HepG2 (cell line): ENCODE measurements at regions not wholly inside any gene's neighbourhood (a gene's known extent, or its start where the extent isn't known, plus 50 kb on each side); places are given as distances from the start of the nearest gene placed in this dataset.

Experiments
- ARID2 ChIP-seq: sonication (generic); formaldehyde crosslinking; IDR thresholded peaks from 2 replicates; pipeline ENCODE4 v1.8.1; 2022; ENCODE audit warnings: mild to moderate bottlenecking, missing genetic modification reagents, borderline replicate concordance
- CENPT ChIP-seq: sonication (generic); formaldehyde crosslinking; IDR thresholded peaks from 2 replicates; pipeline ENCODE4 v1.8.0; 2022; ENCODE audit warnings: low read depth, mild to moderate bottlenecking, moderate library complexity, missing genetic modification reagents
- ELF3 ChIP-seq: IDR thresholded peaks from 2 replicates; pipeline ENCODE4 v1.6.1; 2016; ENCODE audit warnings: missing genetic modification reagents, missing compliant biosample characterization
- FOXJ3 ChIP-seq: sonication (generic); formaldehyde crosslinking; IDR thresholded peaks from 2 replicates; pipeline ENCODE4 v1.4.0; 2020; ENCODE audit warnings: missing genetic modification reagents, mild to moderate bottlenecking, borderline replicate concordance
- GABPB1 ChIP-seq: IDR thresholded peaks from 2 replicates; pipeline ENCODE4 v1.6.1; 2016; ENCODE audit warnings: mild to moderate bottlenecking, missing genetic modification reagents, moderate library complexity, missing compliant biosample characterization
- GPN1 ChIP-seq: sonication (generic); formaldehyde crosslinking; IDR thresholded peaks from 2 replicates; pipeline ENCODE4 v1.5.1; 2020; ENCODE audit warnings: missing genetic modification reagents, borderline replicate concordance
- HNF1B ChIP-seq: sonication (generic); formaldehyde crosslinking; IDR thresholded peaks from 2 replicates; pipeline ENCODE4 v1.5.1; 2020; ENCODE audit warnings: mild to moderate bottlenecking, moderate library complexity, missing genetic modification reagents
- KLF6 ChIP-seq: IDR thresholded peaks from 2 replicates; pipeline ENCODE4 v1.8.0; 2016; ENCODE audit warnings: missing biosample characterization, missing genetic modification reagents
- MIXL1 ChIP-seq: IDR thresholded peaks from 2 replicates; pipeline ENCODE4 v1.6.1; 2016
- MNT ChIP-seq: fragments of 450-650 bp; IDR thresholded peaks from 2 replicates; pipeline ENCODE4 v1.6.1; 2016
- NR0B2 ChIP-seq: sonication (generic); formaldehyde crosslinking; IDR thresholded peaks from 2 replicates; pipeline ENCODE4 v1.4.0; 2020; ENCODE audit warnings: mild to moderate bottlenecking, missing genetic modification reagents
- PHB2 ChIP-seq: fragments of 450-650 bp; IDR thresholded peaks from 2 replicates; pipeline ENCODE4 v1.6.1; 2018; ENCODE audit not compliant: partially characterized antibody
- SOX6 ChIP-seq, 2 experiments: fragments of 450-650 bp in 1 of 2; sonication (generic) in 1 of 2; formaldehyde crosslinking in 1 of 2; IDR thresholded peaks; 2 replicates each; pipeline versions ENCODE4 v1.4.0 to v1.6.1; 2017 to 2020; ENCODE audit warnings: antibody characterized with exemption in 1 of 2, mild to moderate bottlenecking in 1 of 2, missing genetic modification reagents in 1 of 2
- SUZ12 ChIP-seq: fragments of 150-350 bp; IDR thresholded peaks from 2 replicates; pipeline ENCODE4 v1.6.1; 2014; ENCODE audit warnings: low read depth, low read length
- TFDP2 ChIP-seq: sonication (generic); formaldehyde crosslinking; IDR thresholded peaks from 2 replicates; pipeline ENCODE4 v1.4.0; 2020; ENCODE audit warnings: missing genetic modification reagents
- ZNF160 ChIP-seq: sonication (generic); formaldehyde crosslinking; IDR thresholded peaks from 2 replicates; pipeline ENCODE4 v1.8.0; 2022; ENCODE audit warnings: mild to moderate bottlenecking, inconsistent platforms, missing genetic modification reagents
- TF ChIP-seq, protein P1 (sequence below): sonication (generic); formaldehyde crosslinking; IDR thresholded peaks from 2 replicates; pipeline ENCODE4 v1.4.0; 2020; ENCODE audit warnings: missing genetic modification reagents
- TF ChIP-seq, protein P2 (sequence below): IDR thresholded peaks from 2 replicates; pipeline ENCODE4 v1.6.1; 2012; ENCODE audit warnings: low read length, improper control_type of control experiment
- TF ChIP-seq, protein P3 (sequence below): sonication (generic); formaldehyde crosslinking; IDR thresholded peaks from 2 replicates; pipeline ENCODE4 v1.4.0; 2020; ENCODE audit warnings: missing genetic modification reagents, low read depth, mild to moderate bottlenecking, borderline replicate concordance

- TF ChIP-seq, protein P1, sequence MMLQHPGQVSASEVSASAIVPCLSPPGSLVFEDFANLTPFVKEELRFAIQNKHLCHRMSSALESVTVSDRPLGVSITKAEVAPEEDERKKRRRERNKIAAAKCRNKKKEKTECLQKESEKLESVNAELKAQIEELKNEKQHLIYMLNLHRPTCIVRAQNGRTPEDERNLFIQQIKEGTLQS (CRISPR knock-in tag) = no peak
- TF ChIP-seq HNF1B (CRISPR knock-in tag) = peak; percentile 79; the same call in 1 of the 2 replicates
- 0 out of 2 replicates have a peak, but pooled peaks have one; percentile 18 for TF ChIP-seq TFDP2
- no peak for TF ChIP-seq GPN1 (CRISPR knock-in tag)
- no peak for TF ChIP-seq MNT
- peak; percentile 46; the same call in 1 of the 2 replicates for TF ChIP-seq GABPB1 (CRISPR knock-in tag)
- TF ChIP-seq PHB2 = no peak
- TF ChIP-seq SOX6 (IDR thresholded peaks at IDR 0.05) = no peak
- TF ChIP-seq SOX6 (CRISPR knock-in tag; IDR thresholded peaks at IDR 0.05) = peak; percentile 67
- no peak for TF ChIP-seq ELF3 (CRISPR knock-in tag)
- TF ChIP-seq SUZ12 = no peak
- TF ChIP-seq CENPT = no peak
- TF ChIP-seq FOXJ3 (CRISPR knock-in tag) = no peak
- TF ChIP-seq, protein P2, sequence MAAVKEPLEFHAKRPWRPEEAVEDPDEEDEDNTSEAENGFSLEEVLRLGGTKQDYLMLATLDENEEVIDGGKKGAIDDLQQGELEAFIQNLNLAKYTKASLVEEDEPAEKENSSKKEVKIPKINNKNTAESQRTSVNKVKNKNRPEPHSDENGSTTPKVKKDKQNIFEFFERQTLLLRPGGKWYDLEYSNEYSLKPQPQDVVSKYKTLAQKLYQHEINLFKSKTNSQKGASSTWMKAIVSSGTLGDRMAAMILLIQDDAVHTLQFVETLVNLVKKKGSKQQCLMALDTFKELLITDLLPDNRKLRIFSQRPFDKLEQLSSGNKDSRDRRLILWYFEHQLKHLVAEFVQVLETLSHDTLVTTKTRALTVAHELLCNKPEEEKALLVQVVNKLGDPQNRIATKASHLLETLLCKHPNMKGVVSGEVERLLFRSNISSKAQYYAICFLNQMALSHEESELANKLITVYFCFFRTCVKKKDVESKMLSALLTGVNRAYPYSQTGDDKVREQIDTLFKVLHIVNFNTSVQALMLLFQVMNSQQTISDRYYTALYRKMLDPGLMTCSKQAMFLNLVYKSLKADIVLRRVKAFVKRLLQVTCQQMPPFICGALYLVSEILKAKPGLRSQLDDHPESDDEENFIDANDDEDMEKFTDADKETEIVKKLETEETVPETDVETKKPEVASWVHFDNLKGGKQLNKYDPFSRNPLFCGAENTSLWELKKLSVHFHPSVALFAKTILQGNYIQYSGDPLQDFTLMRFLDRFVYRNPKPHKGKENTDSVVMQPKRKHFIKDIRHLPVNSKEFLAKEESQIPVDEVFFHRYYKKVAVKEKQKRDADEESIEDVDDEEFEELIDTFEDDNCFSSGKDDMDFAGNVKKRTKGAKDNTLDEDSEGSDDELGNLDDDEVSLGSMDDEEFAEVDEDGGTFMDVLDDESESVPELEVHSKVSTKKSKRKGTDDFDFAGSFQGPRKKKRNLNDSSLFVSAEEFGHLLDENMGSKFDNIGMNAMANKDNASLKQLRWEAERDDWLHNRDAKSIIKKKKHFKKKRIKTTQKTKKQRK = no peak
- no peak for TF ChIP-seq KLF6 (CRISPR knock-in tag)
- 0 out of 2 replicates have a peak, but pooled peaks have one; percentile 39 for TF ChIP-seq NR0B2 (CRISPR knock-in tag)
- TF ChIP-seq MIXL1 = 0 out of 2 replicates have a peak, but pooled peaks have one; percentile 31
- TF ChIP-seq ZNF160 (CRISPR knock-in tag) = no peak
- no peak for TF ChIP-seq ARID2 (CRISPR knock-in tag)
- TF ChIP-seq, protein P3, sequence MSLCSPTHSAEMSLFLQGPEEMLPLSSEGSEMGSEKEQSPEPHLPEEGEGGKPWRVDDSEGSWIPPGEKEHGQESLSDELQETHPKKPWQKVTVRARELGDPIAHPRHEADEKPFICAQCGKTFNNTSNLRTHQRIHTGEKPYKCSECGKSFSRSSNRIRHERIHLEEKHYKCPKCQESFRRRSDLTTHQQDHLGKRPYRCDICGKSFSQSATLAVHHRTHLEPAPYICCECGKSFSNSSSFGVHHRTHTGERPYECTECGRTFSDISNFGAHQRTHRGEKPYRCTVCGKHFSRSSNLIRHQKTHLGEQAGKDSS (CRISPR knock-in tag) = no peak
Observed at GRCh38 chr16:80466024-80466987, 74.5 kb upstream of the DYNLRB2 start (continued).
